ENCODE measurements at regions not wholly inside any gene's neighbourhood (a gene's known extent, or its start where the extent isn't known, plus 50 kb on each side); places are given as distances from the start of the nearest gene placed in this dataset.

DNA sequence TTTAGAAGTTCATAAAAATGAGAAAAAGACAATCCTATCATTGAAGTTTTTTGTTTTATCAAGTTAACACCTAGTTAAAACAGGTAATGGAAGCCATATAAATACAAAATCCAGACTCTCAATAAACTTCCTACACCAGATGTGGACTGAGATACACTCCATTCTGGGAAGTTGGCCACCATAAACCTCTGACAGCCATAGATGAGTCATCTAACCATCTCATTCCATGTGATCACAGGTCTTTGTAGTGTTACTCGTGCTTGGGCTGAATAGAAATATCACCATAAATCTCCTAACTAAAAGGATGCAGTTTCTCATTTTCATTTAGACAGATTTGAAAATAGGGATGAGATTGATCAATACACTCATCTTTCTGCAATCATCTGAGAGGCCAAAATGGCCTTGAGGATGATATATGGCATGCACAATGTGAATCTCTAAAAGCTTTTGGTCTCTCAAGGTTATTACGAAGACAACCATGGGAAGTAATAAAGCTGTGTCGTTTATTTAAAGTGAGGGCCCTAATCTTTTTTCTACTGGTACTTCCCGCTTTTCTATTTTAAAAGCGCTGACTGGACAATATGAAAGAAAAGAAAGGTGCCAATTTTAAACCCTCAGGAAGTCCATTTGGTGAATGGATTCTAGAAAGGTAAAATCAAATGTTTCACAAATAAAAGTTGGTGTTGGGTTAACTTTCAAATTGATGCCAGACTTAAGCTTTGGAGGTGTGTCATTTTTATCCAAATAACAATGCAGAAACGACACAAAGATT, 155.5 kb downstream of the POLR2M start (continued):
- no peak for TF ChIP-seq REST (IDR thresholded peaks at IDR 0.05; ENCODE audit: low read depth, low read length)
- TF ChIP-seq FOXM1 (IDR thresholded peaks at IDR 0.05; ENCODE audit: low read depth), result no peak
- TF ChIP-seq, protein P1, sequence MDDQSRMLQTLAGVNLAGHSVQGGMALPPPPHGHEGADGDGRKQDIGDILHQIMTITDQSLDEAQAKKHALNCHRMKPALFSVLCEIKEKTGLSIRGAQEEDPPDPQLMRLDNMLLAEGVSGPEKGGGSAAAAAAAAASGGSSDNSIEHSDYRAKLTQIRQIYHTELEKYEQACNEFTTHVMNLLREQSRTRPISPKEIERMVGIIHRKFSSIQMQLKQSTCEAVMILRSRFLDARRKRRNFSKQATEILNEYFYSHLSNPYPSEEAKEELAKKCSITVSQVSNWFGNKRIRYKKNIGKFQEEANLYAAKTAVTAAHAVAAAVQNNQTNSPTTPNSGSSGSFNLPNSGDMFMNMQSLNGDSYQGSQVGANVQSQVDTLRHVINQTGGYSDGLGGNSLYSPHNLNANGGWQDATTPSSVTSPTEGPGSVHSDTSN (IDR thresholded peaks at IDR 0.05), result peak; percentile 41
- no peak for TF ChIP-seq MXI1 (IDR thresholded peaks at IDR 0.05; ENCODE audit: low read depth, low read length)
- TF ChIP-seq ELF1 (IDR thresholded peaks at IDR 0.05), result no peak
- TF ChIP-seq EP300 (IDR thresholded peaks at IDR 0.05; ENCODE audit: borderline replicate concordance in 1 of 2, low read depth in 1 of 2, low read length in 1 of 2), result 0 out of 4 replicates have a peak, but pooled peaks of 1 of the 2 experiments have one; percentile 18
- no peak for TF ChIP-seq GABPA (IDR thresholded peaks at IDR 0.05; ENCODE audit: low read depth)
- no peak for TF ChIP-seq SMC3 (IDR thresholded peaks at IDR 0.05; ENCODE audit: low read depth, low read length)

GRCh38 chr15:57862761-57863160, 156.2 kb downstream of the POLR2M start:
- Histone ChIP-seq H3K79me2 (ENCODE audit: insufficient read depth) (no peaks in the 10 kb centered on the region), H3F3A (replicated peaks; ENCODE audit: insufficient read depth) (peaks cover 6% of the 10 kb centered on the region), H3K4me3 (ENCODE audit: low read depth in 2 of 2, low read length in 1 of 2) (no peak overlapping the region), H3K9me3 (no peaks in the 10 kb centered on the region), H3K9ac (no peak overlapping the region), H3K9me2 (no peaks in the 10 kb centered on the region), H3K4me1 (ENCODE audit: control insufficient read depth in 1 of 2, insufficient read depth in 2 of 2, low read depth in 1 of 2, low read length in 1 of 2) (no peaks in the 10 kb centered on the region), H2AFZ (ENCODE audit: low read depth) (no peak overlapping the region), H3K36me3 (replicated peaks in 1 of 2; ENCODE audit: control insufficient read depth in 1 of 2, insufficient read depth in 2 of 2, low read length in 1 of 2) (no peaks in the 10 kb centered on the region), H3K27ac (ENCODE audit: low read depth in 2 of 2, low read length in 1 of 2) (no peak overlapping the region), H4K20me1 (ENCODE audit: insufficient read depth) (no peaks in the 10 kb centered on the region), H3K4me2 (no peak overlapping the region), H3K27me3 (ENCODE audit: insufficient read depth) (no peaks in the 10 kb centered on the region)
- POLR2A ChIA-PET, result no interaction called here
- no peak for DNase-seq
- TF ChIP-seq NRF1 (IDR thresholded peaks at IDR 0.05; ENCODE audit: low read depth, low read length) (no peak), RAD21 (IDR thresholded peaks at IDR 0.05; ENCODE audit: low read length) (no peak), TEAD4 (IDR thresholded peaks at IDR 0.05; ENCODE audit: borderline replicate concordance, insufficient read depth) (no peak), FOXM1 (IDR thresholded peaks at IDR 0.05; ENCODE audit: low read depth) (no peak), EZH2phosphoT487 (IDR thresholded peaks at IDR 0.05; ENCODE audit: borderline replicate concordance, low read depth) (no peak), YY1 (IDR thresholded peaks at IDR 0.05; ENCODE audit: low read depth) (no peak), JUND (IDR thresholded peaks at IDR 0.05) (no peak), FOSL2 (IDR thresholded peaks at IDR 0.05; ENCODE audit: borderline replicate concordance, low read depth) (no peak)
- TF ChIP-seq, protein P2, sequence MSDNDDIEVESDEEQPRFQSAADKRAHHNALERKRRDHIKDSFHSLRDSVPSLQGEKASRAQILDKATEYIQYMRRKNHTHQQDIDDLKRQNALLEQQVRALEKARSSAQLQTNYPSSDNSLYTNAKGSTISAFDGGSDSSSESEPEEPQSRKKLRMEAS (IDR thresholded peaks at IDR 0.05; ENCODE audit: low read depth), result no peak
- 79% methylated on average over 5 of the region's 6 CpGs for WGBS (ENCODE audit: low lambda C conversion rate)
- CTCF ChIA-PET, result interaction anchor here (0.7 to 16.2 kb wide), 9 partner anchors 10 to 302 kb away, joined by 3 to 315 read pairs (median 24); partner anchors contain the start of gene ALDH1A2

Data from SK-N-SH (cell line).